HG03039 (cell line): ENCODE measurements at regions not wholly inside any gene's neighbourhood (a gene's known extent, or its start where the extent isn't known, plus 50 kb on each side); places are given as distances from the start of the nearest gene placed in this dataset.

Source experiments
- ATAC-seq: cut with Tn5 transposase; IDR thresholded peaks from one replicate; pipeline ENCODE4 v1.9.1; 2021; ENCODE audit warnings: mild to moderate bottlenecking, moderate library complexity; ENCODE audit not compliant: unreplicated experiment

GRCh38 chr13:104281910-104282309 is 1215.7 kb upstream of the SLC10A2 start:
- ATAC-seq = no peak

- no peak for ATAC-seq
Measured at GRCh38 chr13:104270731-104271130, 1204.5 kb upstream of the SLC10A2 start.

GRCh38 chr13:104267206-104267811 is 1201.1 kb upstream of the SLC10A2 start:
- ATAC-seq = no peak

- ATAC-seq = no peak
Measured at GRCh38 chr13:104256701-104257100, 1190.5 kb upstream of the SLC10A2 start.

GRCh38 chr13:104253063-104253680 is 1187.0 kb upstream of the SLC10A2 start:
- no peak for ATAC-seq

- ATAC-seq = no peak
Measured at GRCh38 chr13:104251931-104252330, 1185.7 kb upstream of the SLC10A2 start.

GRCh38 chr13:104246955-104247354 is 1180.7 kb upstream of the SLC10A2 start:
- no peak for ATAC-seq

GRCh38 chr13:104206450-104207044 is 1140.3 kb upstream of the SLC10A2 start:
- ATAC-seq = no peak

GRCh38 chr13:104204177-104204576 is 1138.0 kb upstream of the SLC10A2 start:
- no peak for ATAC-seq

GRCh38 chr13:104198801-104199200 is 1132.6 kb upstream of the SLC10A2 start:
- ATAC-seq = no peak

GRCh38 chr13:104196611-104197010 is 1130.4 kb upstream of the SLC10A2 start:
- no peak for ATAC-seq

GRCh38 chr13:104181526-104182231 is 1115.5 kb upstream of the SLC10A2 start:
- no peak for ATAC-seq

GRCh38 chr13:104170980-104171555 is 1104.9 kb upstream of the SLC10A2 start:
- ATAC-seq = no peak

- ATAC-seq = no peak
Measured at GRCh38 chr13:104163866-104164630, 1097.8 kb upstream of the SLC10A2 start.

- ATAC-seq = no peak
Measured at GRCh38 chr13:104160536-104160935, 1094.3 kb upstream of the SLC10A2 start.

GRCh38 chr13:104143760-104144416 is 1077.7 kb upstream of the SLC10A2 start:
- ATAC-seq = no peak

GRCh38 chr13:104140552-104140951 is 1074.3 kb upstream of the SLC10A2 start:
- no peak for ATAC-seq

GRCh38 chr13:104137416-104137815 is 1071.2 kb upstream of the SLC10A2 start:
- no peak for ATAC-seq

GRCh38 chr13:104132849-104133248 is 1066.6 kb upstream of the SLC10A2 start:
- ATAC-seq = no peak

- ATAC-seq = no peak
Measured at GRCh38 chr13:104114101-104114500, 1047.9 kb upstream of the SLC10A2 start.
